NCI-H748 (cell line): ENCODE measurements at regions not wholly inside any gene's neighbourhood (a gene's known extent, or its start where the extent isn't known, plus 50 kb on each side); places are given as distances from the start of the nearest gene placed in this dataset.

ENCODE experiments used
- DNase-seq: peaks from one replicate; lab custom pipeline; 2025; ENCODE audit not compliant: unreplicated experiment; lab: John Stamatoyannopoulos, UW

DNA sequence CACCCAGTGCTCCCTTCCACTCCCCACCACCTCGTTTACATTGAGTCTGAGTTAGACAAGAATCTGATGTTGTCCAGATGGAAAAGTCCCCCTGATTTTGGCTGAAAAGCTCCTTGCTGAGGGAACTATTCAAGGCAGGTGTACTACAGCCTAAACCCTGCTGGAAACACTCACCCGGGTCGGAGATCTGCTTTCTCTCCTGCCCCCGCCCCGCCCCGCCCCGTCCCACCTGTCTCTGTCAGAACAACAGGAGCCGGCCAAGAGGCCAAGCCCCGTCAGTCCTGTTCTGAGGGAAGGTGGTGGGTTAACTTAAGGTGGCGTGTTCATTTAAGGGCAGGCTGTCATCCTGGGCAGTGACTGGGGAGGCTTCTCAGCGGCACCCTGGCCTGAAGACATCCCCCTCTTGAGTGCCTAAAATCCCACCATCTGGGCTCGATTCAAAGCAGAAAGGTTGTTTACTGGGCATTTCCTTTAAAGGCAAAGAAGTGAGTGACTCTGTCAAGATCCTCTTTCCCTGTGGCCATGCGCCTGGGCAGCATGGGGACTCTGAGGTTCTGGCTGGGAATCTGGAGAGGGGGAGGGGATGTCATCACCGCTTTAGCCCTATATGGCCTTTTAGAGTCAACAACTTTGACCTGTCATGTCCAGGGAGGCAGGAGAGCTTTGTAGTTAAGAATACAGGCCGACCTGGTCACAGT lies 71.1 kb upstream of the NEURL1B start:
- DNase-seq, result peak; percentile 47

DNA sequence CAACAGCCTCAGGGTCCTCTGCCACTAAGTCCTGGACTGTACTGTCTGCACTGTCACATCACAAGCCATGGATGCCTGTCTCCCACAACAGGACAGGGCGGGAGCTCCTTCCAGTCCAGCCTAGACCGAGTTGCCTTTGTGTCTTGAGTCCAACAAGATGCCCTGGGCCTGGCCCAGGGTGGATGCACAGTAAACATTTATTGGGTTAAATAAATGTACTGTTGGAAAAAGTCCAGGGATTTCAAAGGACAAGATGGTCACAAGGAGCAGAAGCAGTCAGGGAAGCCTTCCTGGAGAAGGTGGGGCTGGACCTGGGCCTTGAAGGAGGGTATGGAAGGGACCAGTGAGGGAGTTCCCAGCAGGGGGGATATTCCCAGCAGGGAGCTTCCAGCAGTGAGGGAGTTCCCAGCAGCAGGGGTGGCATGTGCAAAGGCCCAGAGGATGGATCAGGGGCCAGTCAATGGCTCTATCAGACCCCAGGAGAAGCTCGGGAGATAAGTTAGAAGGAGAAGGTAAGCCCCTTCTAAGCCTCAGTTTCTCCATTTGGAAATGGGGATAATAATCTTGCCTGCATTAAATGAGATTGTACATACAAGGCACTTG lies 72.7 kb upstream of the NEURL1B start:
- no peak for DNase-seq

DNA sequence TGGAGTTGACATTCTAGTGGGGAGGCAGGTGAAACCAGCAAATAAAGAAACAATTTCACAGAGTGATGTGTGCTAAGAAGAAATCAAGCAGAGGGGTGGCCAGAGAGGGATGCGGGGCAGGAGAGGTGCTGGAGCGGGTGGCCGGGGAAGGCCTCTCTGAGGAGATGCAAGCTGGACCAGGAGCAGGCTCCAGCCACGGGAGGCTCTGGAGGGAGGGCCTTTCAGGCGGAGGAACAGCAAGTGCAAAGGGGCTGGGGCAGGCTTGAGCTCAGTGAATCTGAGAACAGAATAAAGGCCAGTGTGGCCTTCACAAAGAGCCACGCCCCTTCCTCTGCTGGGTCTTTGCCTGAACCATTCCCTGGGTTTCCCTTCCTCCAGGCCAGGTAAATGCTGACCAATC lies 73.2 kb upstream of the NEURL1B start:
- DNase-seq, result no peak

DNA sequence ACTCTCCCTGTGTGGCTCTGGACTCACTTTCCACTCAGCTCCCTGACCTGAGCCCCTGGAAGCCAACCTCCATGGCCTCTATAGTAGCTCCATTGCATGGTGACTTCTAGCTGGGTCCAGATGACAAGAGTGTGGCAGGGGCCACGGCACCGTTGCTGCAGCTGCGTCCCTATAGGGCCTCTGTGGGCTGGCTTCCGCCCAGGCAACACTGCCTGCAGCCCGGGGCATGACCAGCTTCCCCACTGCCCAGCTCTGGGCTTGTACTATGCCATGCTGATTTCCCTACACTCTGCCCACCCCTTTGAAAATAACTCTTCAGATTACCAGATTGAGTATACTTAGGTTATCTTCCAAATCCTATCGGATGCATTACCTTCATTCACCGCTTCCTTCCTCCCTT lies 73.8 kb upstream of the NEURL1B start:
- DNase-seq, result no peak

DNA sequence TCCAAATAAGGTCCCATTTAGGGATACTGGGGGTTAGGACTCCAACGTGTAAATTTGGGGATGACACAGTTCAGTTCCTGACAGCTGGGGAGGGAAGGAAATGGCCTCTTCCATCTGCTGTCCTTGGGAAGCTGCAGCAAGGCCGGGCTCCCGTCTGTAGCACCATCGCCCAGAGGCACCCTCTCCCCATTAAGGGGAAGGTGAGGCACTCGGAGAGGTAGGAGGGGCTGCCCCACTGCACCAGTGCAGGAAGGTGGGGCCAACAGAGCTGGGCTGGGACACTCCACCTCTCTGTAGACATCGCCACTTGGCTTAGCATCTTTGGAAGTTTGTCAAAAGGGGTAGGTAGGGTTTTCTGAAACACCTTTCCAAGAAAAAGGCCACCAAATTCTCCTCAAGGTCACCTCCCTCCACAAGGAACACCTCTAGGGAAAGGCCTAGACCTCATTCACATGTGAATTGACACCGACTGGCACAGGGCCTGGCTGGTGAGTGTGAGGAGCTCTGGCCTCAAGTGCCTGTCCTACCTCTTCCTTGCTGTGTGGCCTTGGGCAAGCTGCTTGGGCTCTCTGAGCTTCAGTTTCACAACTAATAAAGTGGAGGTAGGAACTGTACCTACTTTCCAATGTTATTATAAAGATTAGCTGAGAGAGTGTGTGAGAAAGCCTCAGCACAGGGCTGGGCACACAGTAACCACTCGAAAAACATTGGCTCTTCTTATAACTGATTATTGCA lies 75.0 kb upstream of the NEURL1B start:
- DNase-seq, result no peak

DNA sequence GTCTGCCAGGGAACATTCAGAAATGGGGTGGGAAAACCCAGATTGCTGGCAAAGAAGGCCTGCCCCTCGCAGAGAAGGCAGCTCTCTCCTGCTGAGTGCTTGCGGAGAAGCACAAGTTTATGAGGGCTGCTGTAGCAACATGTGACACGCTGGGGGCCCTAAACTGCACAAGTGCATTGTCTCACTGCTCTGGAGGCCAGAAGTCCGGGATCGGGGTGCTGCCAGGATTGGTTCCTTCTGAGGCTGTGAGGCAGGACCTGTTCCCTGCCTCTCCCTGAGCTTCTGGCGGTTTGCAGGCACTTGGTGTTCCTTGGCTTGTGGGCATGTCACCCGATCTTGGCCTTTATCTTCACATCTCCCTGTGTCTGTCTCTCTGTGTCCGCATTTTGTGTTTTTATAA lies 75.6 kb upstream of the NEURL1B start:
- no peak for DNase-seq

DNA sequence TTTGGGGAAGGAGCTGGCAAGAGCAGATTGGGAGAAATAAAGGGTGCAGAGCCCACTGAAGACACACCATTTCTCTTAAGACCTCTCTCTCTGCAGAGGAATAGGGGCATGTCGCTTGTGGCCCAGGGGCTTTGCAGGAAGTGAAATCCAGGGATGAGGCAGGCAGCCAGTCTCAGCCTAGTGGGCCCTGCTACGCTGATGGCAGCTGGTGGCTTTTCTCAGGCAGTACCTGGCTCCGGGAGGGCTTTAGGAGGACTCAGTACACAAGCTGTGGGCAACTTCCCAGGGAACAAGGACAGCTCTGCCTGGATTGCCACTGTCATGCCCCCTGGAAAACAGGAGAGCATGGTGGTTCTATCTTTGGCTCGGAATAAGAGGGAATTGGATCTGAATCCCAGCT lies 76.2 kb upstream of the NEURL1B start:
- DNase-seq, result peak; percentile 42

DNA sequence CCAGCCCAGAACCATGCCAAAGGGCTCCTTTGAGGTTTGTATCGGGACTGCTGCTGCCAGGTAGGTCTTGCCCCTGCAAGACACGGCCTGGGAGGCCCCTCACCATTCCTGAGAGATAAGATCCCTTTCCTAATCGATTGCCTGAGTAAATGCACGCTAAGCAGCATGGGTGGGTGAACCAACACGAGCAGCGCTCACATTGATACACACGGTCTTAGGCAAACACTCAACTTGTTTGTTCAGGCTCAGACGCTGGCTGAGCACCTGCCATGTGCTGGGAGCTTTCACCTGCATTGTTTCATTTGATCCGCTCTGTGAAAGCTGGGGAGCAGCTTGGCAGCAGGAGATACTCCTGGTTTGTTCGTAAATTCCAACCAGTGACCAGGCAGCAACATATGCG lies 76.9 kb upstream of the NEURL1B start:
- peak; percentile 99 for DNase-seq

DNA sequence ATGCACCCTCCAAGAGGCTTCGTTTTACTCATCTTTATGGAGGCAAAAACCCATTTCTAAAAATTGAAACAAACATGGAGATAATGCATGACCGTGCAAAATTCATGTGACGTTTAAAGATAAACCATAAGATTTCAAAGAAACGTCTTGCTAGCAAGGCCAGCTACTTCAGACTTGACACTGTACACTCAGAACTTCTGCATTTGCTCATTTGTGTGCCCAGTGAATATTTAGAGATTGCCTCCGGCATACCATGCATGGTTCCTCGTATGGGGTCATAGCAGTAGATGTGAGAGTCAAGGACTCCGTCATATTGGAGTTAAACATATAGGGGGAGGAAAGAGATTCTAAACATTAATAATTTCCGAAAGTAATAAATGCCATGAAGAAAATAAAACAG lies 78.6 kb upstream of the NEURL1B start:
- DNase-seq, result no peak

DNA sequence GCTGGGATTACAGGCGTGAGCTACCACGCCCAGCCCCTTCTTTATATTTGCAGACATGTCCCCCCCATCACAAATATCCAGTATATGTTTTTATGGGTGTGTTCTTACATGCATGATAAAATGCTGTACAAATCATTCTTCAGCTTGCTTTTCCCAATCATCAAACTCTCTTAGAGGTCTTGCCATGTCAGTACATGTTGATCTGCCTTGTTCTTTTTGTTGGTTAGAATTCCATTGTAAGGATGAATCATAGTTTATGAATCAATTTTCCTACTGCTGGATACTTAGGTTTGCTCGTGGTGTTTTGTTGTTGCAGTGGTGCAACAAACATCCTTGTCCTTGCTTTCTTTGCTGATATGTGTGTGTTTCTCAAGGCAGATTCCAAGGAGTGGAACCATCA lies 79.9 kb upstream of the NEURL1B start:
- no peak for DNase-seq

DNA sequence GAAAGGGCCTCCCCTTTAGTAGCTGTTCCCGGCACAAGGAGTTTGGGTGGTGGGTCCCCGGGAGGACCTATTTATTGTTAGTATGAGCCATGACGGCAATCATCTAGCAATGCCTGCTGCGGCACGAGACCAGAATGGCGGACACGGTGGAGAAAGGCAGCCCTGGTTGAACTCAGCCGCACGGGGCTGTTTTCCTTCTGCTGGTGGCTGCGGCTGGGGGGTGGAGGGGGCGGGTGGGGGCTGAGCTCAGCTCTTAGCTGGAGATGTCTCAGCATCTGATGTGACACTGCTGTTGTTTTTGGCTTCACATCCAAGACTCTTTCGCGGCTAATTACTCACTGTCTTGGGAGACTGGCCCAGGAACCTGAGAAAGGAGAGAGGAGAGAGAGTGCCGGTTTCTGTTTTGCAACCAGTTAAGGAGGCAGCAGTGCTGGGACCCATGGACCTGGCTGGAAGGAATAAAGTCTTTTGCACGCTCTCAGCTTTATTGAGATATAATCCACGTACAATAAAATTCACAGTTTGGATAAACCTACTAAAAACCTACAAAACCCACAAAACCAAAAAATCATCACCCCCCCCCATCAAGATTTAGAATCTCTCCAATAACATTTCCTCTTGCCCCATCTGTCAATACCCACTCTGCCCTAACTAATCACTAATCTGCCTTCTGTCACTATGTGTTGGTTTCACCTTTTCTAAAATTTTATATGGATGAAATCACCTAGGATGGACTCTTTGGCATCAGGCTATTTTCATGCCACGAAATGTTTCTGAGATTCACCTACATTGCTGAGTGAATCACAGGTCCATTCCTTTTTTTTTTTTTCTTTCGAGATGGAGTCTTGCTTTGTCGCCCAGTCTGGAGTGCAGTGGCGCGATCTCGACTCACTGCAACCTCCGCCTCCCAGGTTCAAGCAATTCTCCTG lies 81.8 kb upstream of the NEURL1B start:
- DNase-seq, result no peak

DNA sequence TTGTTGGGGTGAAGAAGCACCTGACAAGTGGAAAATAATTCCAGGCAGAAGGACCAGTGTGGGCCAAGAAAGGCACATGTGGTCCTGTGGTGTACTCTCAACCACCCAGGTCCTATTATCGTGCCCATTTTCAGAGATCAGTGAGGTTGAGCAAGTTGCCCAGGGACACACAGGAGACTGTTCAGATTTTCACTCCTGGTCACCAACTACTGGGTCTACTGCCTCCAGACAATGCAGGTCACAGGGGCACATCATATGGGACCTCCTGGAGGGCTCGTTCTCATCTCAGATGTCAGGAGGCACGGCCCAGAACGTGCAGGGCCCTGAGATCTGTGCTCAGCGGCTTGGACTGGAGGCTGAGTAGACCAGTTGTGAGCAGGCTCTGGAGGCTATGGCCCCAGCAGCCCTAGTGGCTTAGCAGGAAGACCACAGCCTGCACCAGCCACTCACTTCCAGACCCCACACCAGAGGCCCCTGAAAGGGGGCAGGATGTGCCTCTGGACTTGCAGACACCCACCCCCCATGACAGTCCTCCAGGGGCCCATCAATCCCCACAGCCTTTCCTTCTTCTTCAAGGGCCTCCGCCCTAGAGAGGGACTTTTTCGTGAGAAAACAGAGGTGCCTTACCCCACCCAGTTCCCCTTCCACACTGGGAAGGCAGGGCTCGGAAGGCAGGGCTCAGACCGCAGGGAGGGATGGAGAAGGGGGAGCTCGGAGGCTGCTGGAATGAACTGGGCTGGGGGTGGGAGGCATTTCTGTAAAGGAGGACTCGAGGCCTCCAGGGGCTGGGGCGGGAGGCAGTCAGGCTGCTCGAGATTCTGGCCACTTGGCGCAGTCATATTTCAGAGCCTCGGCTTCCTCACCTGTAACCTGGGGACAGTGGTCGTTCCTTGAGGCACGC lies 82.7 kb upstream of the NEURL1B start:
- DNase-seq, result no peak

DNA sequence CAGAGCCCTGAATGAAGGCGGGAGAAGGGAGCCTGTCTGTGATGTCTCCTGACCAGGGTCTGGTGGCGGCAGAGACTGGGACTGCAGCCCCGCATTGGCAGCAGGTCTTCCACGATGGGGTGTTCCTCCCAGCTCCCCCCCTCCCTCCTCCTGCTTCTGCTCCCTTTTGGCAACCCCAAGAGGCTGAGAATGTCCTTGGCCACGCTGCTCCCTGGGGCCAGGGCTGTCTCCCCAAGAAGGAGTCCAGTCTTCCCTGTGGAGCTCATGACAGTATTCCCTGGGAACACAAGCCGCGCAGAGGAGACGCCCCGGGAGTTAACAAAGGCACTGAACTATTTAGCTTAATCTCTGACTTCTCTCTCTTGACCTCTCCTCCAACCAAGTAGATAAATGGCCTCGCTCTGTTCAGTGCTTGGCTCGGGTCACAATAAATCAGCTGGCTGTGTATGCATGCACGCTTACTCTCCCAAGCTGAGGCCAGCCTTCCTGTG lies 84.0 kb upstream of the NEURL1B start:
- DNase-seq, result no peak

DNA sequence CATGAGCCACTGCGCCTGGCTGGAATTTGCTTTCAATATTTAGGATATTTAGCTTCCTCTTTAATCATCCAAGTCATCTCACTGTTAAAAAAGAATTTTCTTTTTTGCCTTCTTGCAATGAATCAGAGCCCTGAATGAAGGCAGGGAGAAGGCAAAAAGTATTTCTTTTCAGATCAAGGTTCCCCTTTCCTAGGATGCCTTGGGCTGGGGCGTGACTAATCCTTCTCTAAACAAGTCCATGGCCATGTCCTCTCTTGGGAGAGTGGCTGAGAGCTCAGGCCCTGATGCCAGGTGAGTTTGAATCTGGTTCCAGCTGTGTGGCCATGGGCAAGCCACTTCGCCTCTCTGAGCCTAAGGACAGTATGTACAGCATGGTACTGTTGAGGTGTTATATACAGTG lies 84.8 kb upstream of the NEURL1B start:
- DNase-seq, result no peak

DNA sequence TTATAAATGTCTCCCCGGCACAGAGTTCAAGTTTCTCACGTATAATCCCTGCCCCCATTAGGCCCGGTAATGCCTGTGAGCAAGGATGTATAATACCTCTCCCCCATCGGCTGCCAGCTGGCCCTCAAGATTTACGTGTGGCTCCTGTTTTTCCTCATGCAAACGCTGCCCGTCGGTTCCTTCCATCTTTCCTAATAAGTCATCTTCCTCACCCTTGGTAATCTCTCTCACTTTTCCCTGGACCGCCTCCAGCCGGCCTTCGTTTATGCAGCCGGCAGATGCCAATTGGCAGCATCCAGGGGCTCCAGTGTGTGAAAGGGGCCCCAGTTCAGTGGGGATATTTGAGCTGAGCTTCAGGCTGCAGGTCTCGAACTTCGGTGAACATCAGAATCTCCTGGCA lies 86.5 kb upstream of the NEURL1B start:
- no peak for DNase-seq

DNA sequence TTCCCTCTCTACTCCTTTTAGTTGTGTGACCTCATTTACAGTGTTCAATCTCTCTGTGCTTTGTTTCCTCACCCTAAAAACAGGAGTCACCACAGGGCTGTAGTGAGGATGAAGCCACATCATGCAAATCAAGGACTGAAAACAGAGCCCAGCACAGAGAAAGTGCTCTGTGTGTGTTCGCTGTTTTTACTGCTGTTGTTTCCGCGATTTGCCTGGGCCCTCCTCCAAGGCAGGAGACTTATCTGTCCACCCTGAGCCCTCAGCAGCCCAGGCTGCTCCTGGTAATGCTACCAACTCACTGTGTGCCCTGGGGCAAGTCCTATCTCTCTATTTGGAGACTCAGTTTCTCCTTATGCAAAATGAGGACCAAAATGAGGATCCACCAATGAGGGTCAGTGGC lies 87.2 kb upstream of the NEURL1B start:
- no peak for DNase-seq

DNA sequence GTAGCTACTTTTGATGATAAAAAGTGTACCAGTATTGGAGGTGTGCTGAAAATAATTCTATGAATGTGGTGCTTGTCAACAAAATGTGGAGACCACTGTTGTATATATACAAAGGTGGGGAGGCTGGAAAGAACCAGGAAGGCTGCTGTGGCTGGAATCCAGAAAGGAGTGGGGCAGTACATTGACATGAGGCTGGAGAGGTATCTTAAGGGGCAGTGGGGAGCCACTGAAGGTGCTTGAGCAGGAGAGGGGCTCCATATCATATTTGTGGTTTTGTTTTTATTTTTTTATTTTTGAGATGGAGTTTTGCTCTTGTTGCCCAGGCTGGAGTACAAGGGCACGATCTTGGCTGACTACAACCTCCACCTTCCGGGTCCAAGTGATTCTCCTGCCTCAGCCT lies 87.9 kb upstream of the NEURL1B start:
- no peak for DNase-seq

DNA sequence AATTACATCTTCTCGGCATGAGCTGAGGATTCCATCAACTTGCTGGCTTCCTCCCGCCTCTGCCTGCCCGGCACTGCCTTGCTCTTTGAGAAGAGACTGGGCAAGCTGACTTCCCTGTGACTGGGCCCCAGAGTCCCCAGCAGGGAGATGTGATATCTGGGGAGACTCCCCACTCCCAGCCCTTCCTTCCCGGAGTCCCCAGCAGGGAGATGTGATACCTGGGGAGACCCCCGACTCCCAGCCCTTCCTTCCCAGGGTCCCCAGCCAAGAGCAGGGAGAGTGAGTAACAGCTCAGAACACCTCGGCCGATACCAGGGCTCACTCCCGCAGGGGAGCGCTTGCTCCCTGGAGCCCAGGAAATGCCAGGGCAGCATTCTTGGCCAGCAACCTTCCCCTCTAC lies 90.1 kb upstream of the NEURL1B start:
- no peak for DNase-seq

DNA sequence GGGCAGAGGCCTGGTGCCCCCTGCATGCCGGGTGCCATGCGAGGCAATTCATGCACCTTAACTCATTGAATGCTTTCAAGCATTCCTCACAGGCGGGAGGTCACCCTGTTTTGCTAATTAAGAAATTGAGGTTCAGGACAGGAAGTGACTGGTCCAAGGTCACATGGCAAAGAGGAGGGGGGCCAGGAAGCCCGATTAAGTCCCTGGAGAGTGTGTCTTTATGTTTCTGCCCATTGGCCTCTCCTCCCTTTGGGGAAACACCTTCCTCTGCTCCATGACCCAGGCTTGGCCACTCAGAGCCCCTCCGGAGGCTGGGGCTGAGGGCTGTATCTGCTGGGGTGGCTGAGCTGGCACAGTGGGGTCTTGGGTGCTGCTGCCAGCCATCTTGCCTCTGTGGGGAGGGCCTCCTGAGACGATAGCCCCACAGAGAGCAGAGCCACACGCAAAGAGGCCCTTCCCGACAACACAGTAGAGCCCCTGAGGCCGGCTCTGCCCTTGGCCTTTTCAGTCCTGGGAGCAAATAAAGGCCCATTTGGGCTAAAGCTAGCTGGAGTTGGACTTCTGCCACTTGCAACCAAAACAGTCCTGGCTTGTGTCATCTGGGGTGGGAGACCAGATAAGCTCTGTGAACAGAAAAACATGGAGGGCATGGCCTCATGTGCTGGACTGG lies 90.8 kb upstream of the NEURL1B start:
- no peak for DNase-seq

DNA sequence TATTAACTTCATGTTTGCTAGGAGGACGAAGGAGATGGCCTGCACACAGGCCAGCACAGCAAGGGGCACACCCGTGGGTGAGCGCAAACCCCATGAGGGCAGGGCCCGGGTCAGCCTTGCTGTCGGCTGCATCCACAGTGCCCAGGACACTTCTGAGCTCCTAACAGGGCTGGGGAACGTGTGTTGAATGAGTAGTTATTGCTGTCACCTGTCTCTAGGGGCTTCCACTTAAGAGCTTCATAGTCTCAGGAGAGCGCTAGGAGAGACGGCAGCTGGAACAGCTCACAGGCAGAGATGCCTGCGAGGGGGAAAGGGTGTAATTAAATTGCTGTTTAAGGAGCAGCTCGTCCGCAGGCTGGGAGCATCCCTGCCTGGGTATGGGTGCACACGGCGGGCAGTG lies 91.4 kb upstream of the NEURL1B start:
- DNase-seq, result peak; percentile 71
